Peyer's patch (tissue), 4 donors: ENCODE measurements at regions not wholly inside any gene's neighbourhood (a gene's known extent, or its start where the extent isn't known, plus 50 kb on each side); places are given as distances from the start of the nearest gene placed in this dataset.

ENCODE experiments used
- CTCF ChIP-seq, 6 experiments: fragments of 450-650 bp in 4 of 6; fragments of 200-600 bp in 2 of 6; sonication (generic) in 1 of 6; IDR thresholded peaks; one replicate each; pipeline ENCODE4 v1.5.1; 2017 to 2019; ENCODE audit warnings: antibody characterized with exemption in 6 of 6, mild to moderate bottlenecking in 3 of 6, moderate library complexity in 1 of 6
- POLR2A ChIP-seq, 2 donors: fragments of 450-650 bp; IDR thresholded peaks; one replicate each; pipeline ENCODE4 v1.5.1; 2017; ENCODE audit warnings: antibody characterized with exemption in 2 of 2, mild to moderate bottlenecking in 2 of 2, moderate library complexity in 2 of 2

GRCh38 chr14:97218274-97218673 is 421.1 kb downstream of the VRK1 start:
- no peak for TF ChIP-seq CTCF (IDR thresholded peaks at IDR 0.05)
- no peak for TF ChIP-seq POLR2A (IDR thresholded peaks at IDR 0.05)
